ENCODE measurements at regions not wholly inside any gene's neighbourhood (a gene's known extent, or its start where the extent isn't known, plus 50 kb on each side); places are given as distances from the start of the nearest gene placed in this dataset.
"Not testable (repeated sequence)": the region's sequence is repeated elsewhere in the genome, so short reads cannot be mapped to it uniquely, and the experiment has no call there.

DNA sequence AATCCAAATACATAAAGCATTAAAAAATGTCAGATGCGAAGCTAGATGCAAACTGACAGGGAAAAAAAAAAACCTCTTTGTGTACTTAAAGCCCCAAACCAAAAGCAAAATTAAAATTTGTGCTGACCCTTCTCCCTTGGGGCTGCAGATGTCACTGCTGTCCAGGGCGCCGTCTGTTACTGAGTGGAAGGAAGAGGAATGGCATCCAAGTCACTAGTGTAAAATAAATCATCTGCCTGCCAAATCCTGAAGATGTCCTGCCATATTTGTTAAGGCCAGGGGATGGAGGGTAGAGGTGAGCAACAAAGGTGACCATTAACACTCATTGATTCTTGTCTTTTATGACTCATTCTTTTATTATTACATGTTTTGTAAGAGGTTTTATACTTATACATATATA is 126.6 kb upstream of the ERV3-1 start:
- not testable (repeated sequence) for H3K4me3 ChIP-seq (replicated peaks; ENCODE audit: low read depth, low read length); DNase-seq (ENCODE audit: low read depth)

DNA sequence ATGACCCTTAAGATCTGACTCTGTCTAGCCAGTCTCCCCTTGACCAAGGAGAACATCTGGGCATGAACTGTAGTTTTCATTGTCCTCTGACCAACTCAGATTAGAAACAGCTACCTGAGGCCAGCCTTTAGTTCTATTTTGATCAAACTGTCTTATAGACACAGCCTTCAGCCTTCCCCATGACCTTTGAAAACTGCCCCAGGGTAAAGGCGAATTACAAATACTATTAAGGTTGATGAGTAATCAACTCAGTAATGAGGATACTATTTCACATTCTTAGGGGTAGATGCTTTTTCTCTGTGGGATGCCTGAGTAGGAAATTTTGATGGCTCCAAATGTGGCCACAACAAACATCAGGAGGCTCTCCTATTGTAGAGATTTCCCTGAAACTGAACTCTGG is 125.8 kb upstream of the ERV3-1 start:
- DNase-seq (ENCODE audit: low read depth); H3K4me3 ChIP-seq (replicated peaks; ENCODE audit: low read depth, low read length): not testable (repeated sequence)

GRCh38 chr7:65127364-65127763 is 120.9 kb upstream of the ERV3-1 start:
- not testable (repeated sequence) for DNase-seq (ENCODE audit: low read depth); H3K4me3 ChIP-seq (replicated peaks; ENCODE audit: low read depth, low read length)

GRCh38 chr7:65124600-65124999 is 118.1 kb upstream of the ERV3-1 start:
- H3K4me3 ChIP-seq (replicated peaks; ENCODE audit: low read depth, low read length); DNase-seq (ENCODE audit: low read depth): not testable (repeated sequence)

GRCh38 chr7:65105650-65106203 is 99.2 kb upstream of the ERV3-1 start:
- H3K4me3 ChIP-seq (replicated peaks; ENCODE audit: low read depth, low read length); DNase-seq (ENCODE audit: low read depth): not testable (repeated sequence)

GRCh38 chr7:65100499-65100898 is 94.0 kb upstream of the ERV3-1 start:
- H3K4me3 ChIP-seq (replicated peaks; ENCODE audit: low read depth, low read length); DNase-seq (ENCODE audit: low read depth): not testable (repeated sequence)

DNA sequence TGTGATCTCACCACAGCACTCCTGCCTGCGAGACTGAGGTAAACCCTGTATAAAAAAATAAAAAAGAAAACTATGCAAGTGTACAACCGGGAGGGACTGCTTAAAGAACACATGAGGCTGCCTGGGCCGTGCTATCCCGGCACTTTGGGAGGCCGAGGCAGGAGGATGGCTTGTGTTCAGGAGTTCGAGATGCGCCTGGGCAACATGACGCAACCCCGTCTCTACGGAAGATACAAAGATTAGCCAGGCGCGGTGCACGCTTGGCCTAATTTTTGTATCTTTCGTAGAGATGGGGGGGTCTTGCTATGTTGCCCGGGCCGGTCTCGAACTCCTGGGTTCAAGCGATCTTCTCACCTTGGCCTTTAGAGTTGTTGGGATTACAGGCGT is 75.2 kb upstream of the ERV3-1 start:
- DNase-seq (ENCODE audit: low read depth) = not testable (repeated sequence)
- peak overlapping the region; percentile 73 for H3K4me3 ChIP-seq (replicated peaks; ENCODE audit: low read depth, low read length)

DNA sequence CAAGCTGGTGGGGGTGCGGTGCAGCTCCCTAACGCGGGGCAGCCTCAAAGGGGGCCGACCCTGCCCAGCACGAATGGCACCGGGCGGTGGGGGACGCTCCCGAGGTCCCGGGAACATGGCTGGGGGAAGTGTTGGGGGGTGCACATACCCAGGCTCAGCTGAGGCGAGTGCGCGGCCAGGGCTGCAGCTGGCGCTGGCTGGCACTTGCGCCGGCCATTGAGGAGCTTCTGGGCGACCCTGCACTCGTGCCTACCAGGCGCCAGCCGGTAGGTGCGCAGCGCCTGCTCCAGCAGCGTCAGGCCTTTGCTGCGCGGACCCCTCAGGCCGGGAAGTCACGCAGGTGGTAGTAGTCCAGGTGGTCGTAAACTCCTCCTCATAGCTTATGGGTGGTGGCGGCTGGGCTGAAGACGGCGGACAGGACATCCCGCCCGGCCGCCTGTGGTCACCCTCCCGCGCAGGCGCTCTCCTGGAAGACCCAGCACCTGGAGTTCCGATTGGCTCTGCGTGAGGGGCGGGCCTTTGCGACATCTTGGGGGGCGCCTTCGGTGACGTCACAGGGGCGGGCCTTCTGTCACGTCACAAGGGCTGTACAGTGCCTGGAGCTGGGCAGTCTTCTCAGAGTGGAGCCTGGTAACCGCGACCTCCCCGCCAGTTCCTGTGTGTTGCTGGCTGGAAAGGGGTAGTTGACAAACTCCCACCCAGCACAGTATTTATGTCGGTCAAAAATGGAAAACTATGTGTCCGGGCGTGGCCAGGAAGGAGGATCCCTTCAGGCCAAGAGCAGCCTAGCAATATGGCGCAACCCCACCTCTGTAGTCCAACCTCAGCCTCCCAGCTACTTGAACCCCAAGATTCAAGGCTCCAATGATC is 74.5 kb upstream of the ERV3-1 start:
- peak; percentile 95 for DNase-seq (ENCODE audit: low read depth)
- peak overlapping the region; percentile 73 for H3K4me3 ChIP-seq (replicated peaks; ENCODE audit: low read depth, low read length)

DNA sequence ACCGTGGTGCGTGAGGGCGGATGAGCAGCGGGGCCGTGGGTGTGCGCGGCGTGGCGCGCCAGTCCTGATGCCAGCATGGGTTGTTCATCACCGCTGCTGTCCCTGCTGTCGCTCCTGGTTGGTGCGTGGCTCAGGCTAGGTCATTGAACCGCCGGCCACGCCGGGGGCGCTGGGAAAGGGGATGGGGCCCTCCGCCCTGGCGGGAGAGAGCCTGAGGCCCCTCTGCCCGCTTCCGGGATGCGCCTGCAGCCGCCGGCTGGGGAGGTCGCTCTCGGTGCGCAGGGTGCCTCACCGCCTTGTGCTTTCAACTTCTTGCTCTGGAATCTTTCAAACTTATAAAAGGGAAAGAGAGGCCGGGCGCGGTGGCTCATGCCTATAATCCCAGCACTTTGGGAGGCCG is 68.5 kb upstream of the ERV3-1 start:
- not testable (repeated sequence) for DNase-seq (ENCODE audit: low read depth); H3K4me3 ChIP-seq (replicated peaks; ENCODE audit: low read depth, low read length)

- not testable (repeated sequence) for DNase-seq (ENCODE audit: low read depth); H3K4me3 ChIP-seq (replicated peaks; ENCODE audit: low read depth, low read length)
Measured at GRCh38 chr7:65073160-65073559, 66.7 kb upstream of the ERV3-1 start.

DNA sequence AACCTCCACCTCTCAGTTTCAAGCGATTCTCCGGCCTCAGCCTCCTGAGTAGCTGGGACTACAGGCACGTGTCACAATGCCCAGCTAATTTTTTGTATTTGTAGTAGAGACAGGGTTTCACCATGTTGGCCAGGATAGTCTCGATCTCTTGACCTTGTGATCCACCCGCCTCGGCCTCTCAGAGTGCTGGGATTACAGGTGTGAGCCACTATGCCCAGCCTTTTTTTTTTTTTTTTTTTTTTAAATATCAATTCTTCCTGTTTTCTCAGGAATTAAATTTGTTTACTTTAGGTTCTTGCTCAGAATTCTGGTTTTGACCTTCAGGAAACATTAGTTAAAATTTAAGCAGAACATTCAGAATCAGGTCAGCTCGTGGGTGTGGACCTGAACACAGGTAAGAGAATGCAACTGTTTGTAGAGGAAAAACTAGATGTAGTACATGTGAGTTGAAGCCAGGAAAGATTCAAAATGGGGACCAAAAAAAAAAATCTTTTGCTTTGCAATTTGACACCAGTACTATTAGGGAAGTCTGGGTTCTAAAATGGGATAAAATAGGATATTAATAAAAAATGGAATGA is 65.5 kb upstream of the ERV3-1 start:
- DNase-seq (ENCODE audit: low read depth); H3K4me3 ChIP-seq (replicated peaks; ENCODE audit: low read depth, low read length): not testable (repeated sequence)

DNA sequence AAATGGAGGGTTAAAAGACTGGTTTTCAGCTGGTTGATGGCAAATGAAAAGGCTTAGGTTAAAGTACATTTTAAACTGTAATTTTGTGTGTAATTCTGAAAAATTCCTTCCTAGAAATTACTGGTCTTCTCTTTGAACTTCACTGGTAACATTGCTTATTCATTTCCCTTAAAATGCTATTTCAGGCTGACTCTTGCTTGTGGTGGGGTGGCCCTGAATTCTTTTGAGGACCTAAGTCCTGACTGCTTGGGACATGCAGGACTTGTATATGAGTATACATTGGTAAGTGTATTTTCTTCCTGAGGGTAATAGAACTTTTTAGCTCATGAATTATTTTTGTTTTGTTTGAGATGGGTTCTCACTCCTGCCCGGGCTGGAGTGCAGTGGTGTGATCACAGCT is 63.0 kb upstream of the ERV3-1 start:
- not testable (repeated sequence) for H3K4me3 ChIP-seq (replicated peaks; ENCODE audit: low read depth, low read length); DNase-seq (ENCODE audit: low read depth)

DNA sequence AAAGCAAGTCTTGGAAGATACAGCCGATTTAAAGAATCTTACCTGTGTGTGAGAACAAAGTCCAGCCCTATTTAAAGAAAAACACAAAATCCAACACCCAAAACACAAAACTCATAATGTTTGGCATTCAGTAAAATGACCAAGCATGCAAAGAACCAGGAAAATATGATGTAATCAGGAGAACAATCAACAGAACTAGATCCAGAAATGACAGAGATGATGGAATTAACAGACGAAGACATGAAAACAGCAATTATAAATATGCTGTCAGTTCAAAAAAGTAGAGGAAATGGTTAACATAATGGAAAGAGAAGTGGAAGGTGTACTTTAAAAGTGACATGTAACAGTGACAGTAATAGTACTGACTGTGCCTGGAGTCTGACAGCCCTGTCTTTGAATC is 56.1 kb upstream of the ERV3-1 start:
- not testable (repeated sequence) for H3K4me3 ChIP-seq (replicated peaks; ENCODE audit: low read depth, low read length); DNase-seq (ENCODE audit: low read depth)

DNA sequence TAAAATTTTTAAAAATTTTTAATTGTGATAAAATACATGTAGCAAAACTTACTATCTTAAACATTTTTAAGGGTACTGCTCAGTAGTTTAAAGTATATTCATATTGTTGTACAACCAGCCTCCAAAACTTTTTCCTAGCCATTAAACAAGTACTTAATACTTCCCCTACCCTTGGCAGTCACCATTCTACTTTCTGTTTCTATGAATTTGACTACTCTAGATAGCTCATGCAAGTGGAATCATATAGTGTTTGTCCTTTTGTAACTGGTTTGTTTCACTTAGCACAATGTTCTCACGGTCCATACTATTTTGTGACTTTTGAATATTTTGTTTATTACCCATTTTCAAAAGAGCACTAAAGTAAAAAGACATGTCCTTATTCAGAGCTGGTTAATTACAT is 52.8 kb upstream of the ERV3-1 start:
- H3K4me3 ChIP-seq (replicated peaks; ENCODE audit: low read depth, low read length); DNase-seq (ENCODE audit: low read depth): not testable (repeated sequence)
